Spinal cord (tissue), 9 donors: ENCODE measurements at regions not wholly inside any gene's neighbourhood (a gene's known extent, or its start where the extent isn't known, plus 50 kb on each side); places are given as distances from the start of the nearest gene placed in this dataset.

Experiments used
- DNase-seq, 6 donors: peaks; one replicate each; pipeline versions ENCODE4 v3.0.0 to v3.0.0-alpha.2; 2013 to 2015; ENCODE audit warnings: low spot score in 6 of 6, low read depth in 4 of 6
- H3K27ac ChIP-seq: one replicate; pipeline ENCODE4 v1.5.1; 2013; ENCODE audit warnings: low read depth, low read length, control low read depth
- H3K27me3 ChIP-seq: one replicate; pipeline ENCODE4 v1.6.1; 2013; ENCODE audit warnings: low read length; ENCODE audit not compliant: control insufficient read depth, insufficient read depth
- H3K36me3 ChIP-seq: one replicate; pipeline ENCODE4 v1.6.1; 2013; ENCODE audit warnings: low read length; ENCODE audit not compliant: control insufficient read depth, insufficient read depth
- H3K4me1 ChIP-seq: one replicate; pipeline ENCODE4 v1.6.1; 2013; ENCODE audit warnings: low read length; ENCODE audit not compliant: control insufficient read depth, insufficient read depth
- H3K4me3 ChIP-seq: one replicate; pipeline ENCODE4 v1.5.1; 2013; ENCODE audit warnings: low read depth, low read length, control low read depth
- H3K9me3 ChIP-seq: one replicate; pipeline ENCODE4 v1.6.1; 2013; ENCODE audit warnings: low read length; ENCODE audit not compliant: control insufficient read depth, insufficient read depth
- WGBS: methylation state at CpG from one replicate; pipeline ENCODE4 v1.1.5; 2013; ENCODE audit warnings: missing lambda C conversion rate; ENCODE audit not compliant: insufficient coverage; 5-methylcytosine and 5-hydroxymethylcytosine counted together
- donor health status: healthy.

DNA sequence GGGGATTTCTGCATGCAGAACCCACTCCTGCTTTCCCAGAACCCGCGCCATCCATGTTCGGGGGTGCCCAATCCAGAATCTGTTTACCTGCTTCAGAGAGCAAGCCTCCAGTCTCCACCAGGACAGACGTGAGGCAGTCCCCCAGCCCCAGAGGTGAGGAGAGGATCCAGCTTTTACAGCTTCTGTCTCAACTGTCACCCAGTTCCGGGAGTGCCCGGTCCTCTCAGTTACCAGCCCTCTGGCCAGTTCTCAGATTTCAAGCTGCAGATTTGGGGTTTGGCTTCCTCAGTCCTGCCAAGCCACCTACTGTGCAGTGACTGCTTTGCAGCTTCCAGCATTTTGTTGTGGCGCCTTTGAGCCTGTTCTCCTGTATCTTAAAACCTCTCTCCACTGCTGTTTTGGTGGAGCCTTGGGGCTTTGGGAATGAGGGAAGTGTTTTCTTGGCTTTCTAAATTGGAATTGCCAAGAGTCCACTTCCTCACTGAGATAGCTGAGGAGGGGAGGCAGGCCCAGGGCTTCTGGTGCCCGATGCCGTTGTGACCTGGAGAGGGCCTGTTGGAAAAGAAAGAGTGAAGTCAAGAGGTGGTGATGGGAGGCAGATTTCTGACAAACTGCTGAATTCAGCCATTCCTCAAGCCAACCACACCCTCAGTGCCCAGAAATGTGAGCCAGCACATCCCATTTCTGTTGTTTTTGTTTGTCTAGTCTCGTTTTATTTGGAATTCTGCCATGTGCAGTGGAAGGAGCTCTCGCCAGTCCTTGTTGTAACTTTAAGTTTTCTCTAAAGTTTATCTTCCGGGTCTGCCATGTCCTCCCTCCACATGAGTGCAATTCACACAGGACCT is 513.4 kb downstream of the TBC1D22A start:
- WGBS = 67% methylated on average over 9 of the region's 12 CpGs
- Histone ChIP-seq H3K4me3 (no peak overlapping the region), H3K36me3 (no peaks in the 10 kb centered on the region), H3K27me3 (peaks cover 2% of the 10 kb centered on the region), H3K27ac (no peak overlapping the region), H3K4me1 (peaks cover 5% of the 10 kb centered on the region), H3K9me3 (no peaks in the 10 kb centered on the region)
- DNase-seq = peak in 1 of 6 donors; percentile 52

DNA sequence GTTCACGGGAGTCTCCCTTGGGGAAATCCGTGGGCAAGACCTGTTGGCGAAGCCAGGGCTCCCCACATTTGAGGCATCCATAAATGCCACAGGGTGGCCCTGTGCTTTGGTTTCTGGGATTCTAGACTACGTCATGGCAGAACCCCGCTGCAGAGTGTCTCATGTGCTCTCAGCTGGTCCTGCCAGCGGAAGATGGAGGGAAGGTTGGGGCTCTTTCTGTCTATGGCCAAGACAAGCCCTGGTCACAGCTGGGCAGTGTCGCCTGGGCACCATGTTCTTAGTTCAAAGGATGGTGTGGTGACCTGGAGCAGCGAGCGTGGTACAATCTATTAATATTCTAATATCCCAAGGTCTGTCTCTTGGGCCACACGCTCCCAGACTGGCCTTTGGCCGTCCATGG is 511.7 kb downstream of the TBC1D22A start:
- Histone ChIP-seq H3K27me3 (peaks cover 2% of the 10 kb centered on the region), H3K4me1 (peaks cover 5% of the 10 kb centered on the region), H3K27ac (no peak overlapping the region), H3K4me3 (no peak overlapping the region), H3K9me3 (no peaks in the 10 kb centered on the region), H3K36me3 (no peaks in the 10 kb centered on the region)
- WGBS = 95% methylated on average over 10 of the region's 11 CpGs
- DNase-seq = no peak

DNA sequence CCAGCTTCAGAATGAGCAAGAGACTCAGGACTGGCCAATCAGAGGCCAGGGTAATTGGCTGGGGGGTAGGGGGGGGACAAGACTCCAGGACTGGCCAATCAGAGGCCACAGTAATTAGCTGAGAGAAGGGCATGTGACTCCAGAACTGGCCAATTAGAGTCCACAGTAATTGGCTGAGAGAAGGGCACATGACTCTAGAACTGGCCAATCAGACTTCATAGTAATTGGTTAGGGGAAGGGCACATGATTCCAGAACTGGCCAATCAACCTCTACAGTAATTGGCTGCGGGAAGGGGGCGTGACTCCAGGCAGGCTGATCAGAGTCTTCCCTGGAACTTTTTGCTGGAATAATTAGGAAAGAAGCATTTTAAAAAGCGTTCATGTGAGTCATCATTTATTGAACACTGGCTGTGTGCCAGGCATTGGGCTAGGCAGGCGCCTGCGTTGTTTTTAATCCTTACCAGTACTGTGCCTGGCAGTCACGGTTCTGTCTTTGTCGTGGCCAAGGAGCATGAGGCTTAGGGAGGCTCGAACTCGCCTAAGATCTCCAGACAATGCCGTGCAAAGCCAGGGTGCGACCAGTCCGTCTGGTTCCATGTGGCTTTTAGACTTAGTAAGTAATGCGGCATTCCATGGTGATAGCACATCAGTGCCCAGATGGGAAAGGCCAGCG is 508.1 kb downstream of the TBC1D22A start:
- Histone ChIP-seq H3K27ac (no peak overlapping the region), H3K27me3 (no peaks in the 10 kb centered on the region), H3K4me1 (peaks cover 3% of the 10 kb centered on the region), H3K4me3 (no peak overlapping the region), H3K9me3 (no peaks in the 10 kb centered on the region), H3K36me3 (no peaks in the 10 kb centered on the region)
- WGBS = 88% methylated on average over 12 of the region's 14 CpGs
- no peak for DNase-seq

DNA sequence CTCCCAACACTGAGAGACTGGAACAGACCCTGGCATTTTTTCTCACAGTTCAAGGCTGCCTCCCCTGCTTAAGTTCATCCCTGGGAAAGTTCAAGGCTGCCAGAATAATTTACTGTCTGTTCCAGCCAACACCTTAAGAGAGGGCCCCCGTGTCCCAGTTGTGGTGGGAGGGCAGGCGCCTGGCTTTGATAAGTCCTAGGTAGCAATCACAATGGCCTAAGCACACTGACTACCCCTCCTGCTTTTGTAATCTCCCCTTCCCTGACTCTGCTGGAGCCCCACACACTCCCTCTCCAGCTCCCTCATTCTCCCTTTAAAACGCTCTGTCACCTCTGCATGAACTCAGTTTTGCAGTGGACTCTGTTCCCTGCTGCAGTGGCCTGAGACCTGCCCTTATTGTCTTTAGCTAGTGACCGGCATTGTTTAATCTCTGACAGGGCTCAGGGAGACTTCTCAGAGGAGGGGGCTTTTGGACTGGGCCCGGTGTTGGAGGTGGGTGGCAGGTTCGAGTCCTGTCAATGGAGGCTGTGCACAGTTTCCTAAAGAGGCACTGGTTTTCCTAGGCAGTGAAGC is 507.2 kb downstream of the TBC1D22A start:
- 64% methylated on average over 5 of the region's 6 CpGs for WGBS
- no peak overlapping the region for H3K27ac ChIP-seq
- no peak for DNase-seq
- no peaks in the 10 kb centered on the region for H3K36me3 ChIP-seq
- H3K27me3 ChIP-seq = no peaks in the 10 kb centered on the region
- no peak overlapping the region for H3K4me3 ChIP-seq
- no peaks in the 10 kb centered on the region for H3K4me1 ChIP-seq
- H3K9me3 ChIP-seq = no peaks in the 10 kb centered on the region

DNA sequence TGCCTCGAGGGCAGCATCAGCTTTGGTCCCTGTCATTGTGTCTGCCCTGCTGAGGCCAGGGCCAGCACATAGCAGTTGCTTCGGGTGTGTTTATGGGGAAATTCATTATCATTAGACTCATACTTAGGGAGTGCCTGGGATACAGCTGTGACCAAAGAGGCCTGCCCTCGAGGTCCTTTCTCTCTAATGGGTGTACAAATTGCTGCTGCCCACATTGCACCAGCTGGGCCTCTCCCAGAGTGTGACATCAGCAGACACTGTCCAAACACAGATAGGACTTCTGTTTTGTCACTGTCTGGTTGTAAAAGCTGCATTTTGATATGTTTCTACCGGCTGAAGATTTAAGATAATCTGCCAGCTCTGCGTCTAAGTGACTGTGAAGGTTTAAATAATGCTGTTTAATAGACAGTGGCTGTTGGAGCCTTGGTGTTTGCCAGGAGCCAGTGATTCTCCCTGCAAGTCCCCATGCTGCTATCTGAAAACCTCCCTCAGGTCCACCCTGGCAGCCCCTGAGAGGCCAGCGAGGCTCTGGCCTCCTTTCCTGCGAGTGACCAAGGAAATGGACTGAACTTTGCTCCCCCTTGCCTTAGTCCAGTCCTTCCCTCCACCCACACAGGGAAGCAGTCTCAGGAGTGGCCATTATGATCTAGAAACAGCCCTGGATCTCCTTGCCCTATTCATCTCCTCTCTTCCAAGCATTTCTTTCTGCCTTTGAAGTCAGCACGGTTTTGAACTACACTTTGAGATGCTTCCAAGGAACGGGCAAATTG is 505.2 kb downstream of the TBC1D22A start:
- Histone ChIP-seq H3K36me3 (no peaks in the 10 kb centered on the region), H3K9me3 (no peaks in the 10 kb centered on the region), H3K4me3 (no peak overlapping the region), H3K27ac (no peak overlapping the region), H3K4me1 (no peaks in the 10 kb centered on the region), H3K27me3 (no peaks in the 10 kb centered on the region)
- WGBS = 73% methylated on average over 5 of the region's 9 CpGs
- no peak for DNase-seq

DNA sequence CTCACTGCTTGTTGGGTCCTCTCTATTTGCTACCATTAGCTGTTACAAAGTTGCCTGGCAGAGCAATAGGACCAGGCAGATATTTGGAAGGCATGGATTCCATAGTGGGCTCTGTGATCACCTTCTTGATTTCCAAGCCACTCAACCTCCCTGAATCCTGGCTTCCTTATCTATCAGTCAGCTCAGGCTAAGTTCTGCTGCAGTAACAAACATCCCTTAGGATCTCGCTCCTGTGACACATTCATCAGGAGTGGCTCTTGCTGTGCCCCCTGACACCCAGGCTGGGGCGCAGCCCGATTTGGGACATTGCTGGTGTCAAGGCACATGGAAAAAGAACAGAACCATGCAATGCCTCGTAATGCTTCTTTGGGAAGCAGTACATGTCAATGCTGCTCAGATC is 503.9 kb downstream of the TBC1D22A start:
- Histone ChIP-seq H3K27ac (no peak overlapping the region), H3K9me3 (no peaks in the 10 kb centered on the region), H3K4me3 (no peak overlapping the region), H3K27me3 (no peaks in the 10 kb centered on the region), H3K36me3 (no peaks in the 10 kb centered on the region), H3K4me1 (no peaks in the 10 kb centered on the region)
- DNase-seq = no peak
- whole genome bisulfite sequencing = 87% methylated on average over 4 of the region's 4 CpGs

DNA sequence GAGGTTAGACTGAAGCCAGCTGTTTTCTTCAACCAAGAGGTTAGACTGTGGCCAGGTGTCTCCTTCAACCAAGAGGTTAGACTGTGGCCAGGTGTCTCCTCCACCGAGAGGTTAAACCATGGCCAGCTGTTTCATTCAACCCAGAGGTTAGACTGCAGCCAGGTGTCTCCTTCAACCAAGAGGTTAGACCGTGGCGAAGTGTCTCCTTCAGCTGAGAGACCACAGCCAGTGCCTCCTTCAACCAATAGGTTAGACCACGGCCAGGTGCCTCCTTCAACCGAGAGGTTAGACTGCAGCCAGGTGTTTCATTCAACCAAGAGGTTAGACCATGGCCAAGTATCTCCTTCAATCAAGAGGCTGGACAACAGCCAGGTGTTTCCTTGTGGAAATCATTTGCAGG is 498.1 kb downstream of the TBC1D22A start:
- 100% methylated on average over 1 of the region's 5 CpGs for WGBS
- no peak overlapping the region for H3K4me3 ChIP-seq
- DNase-seq = no peak

DNA sequence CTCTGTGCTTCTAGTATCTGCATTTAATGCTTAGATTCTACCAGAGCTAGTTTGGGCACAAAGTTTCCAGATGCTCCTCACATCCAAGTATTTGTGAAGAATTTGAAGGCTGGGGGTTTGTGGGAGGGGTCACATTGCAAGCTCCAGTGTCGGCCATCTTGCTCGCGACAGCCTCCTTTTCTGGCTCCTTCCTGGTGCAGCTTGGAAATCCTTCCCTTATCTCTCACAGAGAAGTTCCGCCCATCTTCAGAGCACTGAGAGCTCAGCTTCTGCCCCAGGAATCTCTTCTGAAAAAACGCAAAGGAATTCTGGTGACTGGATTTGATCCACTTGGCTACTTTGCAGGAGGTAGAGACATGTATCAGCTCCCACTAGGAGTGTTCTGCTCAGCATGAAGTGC is 497.5 kb downstream of the TBC1D22A start:
- Histone ChIP-seq H3K4me3 (no peak overlapping the region), H3K27me3 (no peaks in the 10 kb centered on the region), H3K4me1 (peaks cover 6% of the 10 kb centered on the region), H3K36me3 (no peaks in the 10 kb centered on the region), H3K9me3 (no peaks in the 10 kb centered on the region), H3K27ac (no peak overlapping the region)
- 92% methylated on average over 5 of the region's 5 CpGs for WGBS
- no peak for DNase-seq

More for the DNA sequence above, 498.1 kb downstream of the TBC1D22A start:
- H3K27me3 ChIP-seq = no peaks in the 10 kb centered on the region
- no peaks in the 10 kb centered on the region for H3K36me3 ChIP-seq
- H3K9me3 ChIP-seq = no peaks in the 10 kb centered on the region
- H3K4me1 ChIP-seq = peaks cover 6% of the 10 kb centered on the region
- no peak overlapping the region for H3K27ac ChIP-seq

DNA sequence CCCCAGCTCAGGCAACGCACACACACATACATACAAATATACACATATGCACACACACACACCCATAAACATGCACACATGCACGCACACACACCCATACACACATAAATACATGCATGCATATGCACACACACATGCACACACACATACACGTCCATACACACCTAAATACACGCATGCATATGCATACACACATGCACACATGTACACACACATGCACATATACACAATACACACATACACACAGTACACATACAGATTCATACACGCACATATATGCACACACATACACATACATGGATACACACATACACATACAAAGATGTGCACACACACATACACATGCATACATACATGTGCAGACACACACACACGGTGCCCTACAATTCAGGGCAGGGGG is 496.6 kb downstream of the TBC1D22A start:
- no peak overlapping the region for H3K27ac ChIP-seq
- no peak overlapping the region for H3K4me3 ChIP-seq
- no peak for DNase-seq
- no peaks in the 10 kb centered on the region for H3K9me3 ChIP-seq
- H3K36me3 ChIP-seq = no peaks in the 10 kb centered on the region
- H3K4me1 ChIP-seq = peaks cover 6% of the 10 kb centered on the region
- WGBS = 89% methylated on average over 6 of the region's 6 CpGs
- H3K27me3 ChIP-seq = no peaks in the 10 kb centered on the region
